ENCODE measurements at regions not wholly inside any gene's neighbourhood (a gene's known extent, or its start where the extent isn't known, plus 50 kb on each side); places are given as distances from the start of the nearest gene placed in this dataset.

GRCh38 chr6:78565997-78566396 is 301.4 kb upstream of the IRAK1BP1 start:
- H3K18ac ChIP-seq (ENCODE audit: low read length): no peak overlapping the region
- H4K5ac ChIP-seq (ENCODE audit: low read length): no peak overlapping the region
- H3K27me3 ChIP-seq (ENCODE audit: insufficient read depth, low read length, poor library complexity): no peaks in the 10 kb centered on the region
- no CpG with 5 or more reads among the region's 2 CpGs for WGBS (ENCODE audit: extremely low coverage, insufficient coverage, low lambda C conversion rate)
- no peak overlapping the region for H2BK120ac ChIP-seq (ENCODE audit: low read depth, low read length)
- H3K4me2 ChIP-seq (ENCODE audit: low read length): no peak overlapping the region
- no peak overlapping the region for H3K23ac ChIP-seq (ENCODE audit: low read length)
- H4K8ac ChIP-seq (ENCODE audit: low read depth, low read length): no peak overlapping the region
- no peaks in the 10 kb centered on the region for H3K79me2 ChIP-seq (ENCODE audit: control insufficient read depth, insufficient read depth, low read length)
- H3K36me3 ChIP-seq (ENCODE audit: control insufficient read depth, insufficient read depth, low read length): no peaks in the 10 kb centered on the region
- no peak overlapping the region for H2BK5ac ChIP-seq (ENCODE audit: low read length)
- no peak overlapping the region for H3K9ac ChIP-seq (ENCODE audit: low read length)
- H3K4ac ChIP-seq (ENCODE audit: low read depth, low read length): no peak overlapping the region
- H2BK15ac ChIP-seq (replicated peaks; ENCODE audit: low read depth): no peak overlapping the region
- H2AK5ac ChIP-seq (ENCODE audit: low read length): no peak overlapping the region
- no peaks in the 10 kb centered on the region for H3K4me1 ChIP-seq (ENCODE audit: control insufficient read depth, low read depth, low read length)
- H3K4me3 ChIP-seq (ENCODE audit: low read length): no peak overlapping the region
- no peak overlapping the region for H3K27ac ChIP-seq (ENCODE audit: low read depth, low read length)
- no peaks in the 10 kb centered on the region for H3K79me1 ChIP-seq (ENCODE audit: low read length)
- DNase-seq: no peak
- H3K56ac ChIP-seq (ENCODE audit: low read length): no peak overlapping the region

DNA sequence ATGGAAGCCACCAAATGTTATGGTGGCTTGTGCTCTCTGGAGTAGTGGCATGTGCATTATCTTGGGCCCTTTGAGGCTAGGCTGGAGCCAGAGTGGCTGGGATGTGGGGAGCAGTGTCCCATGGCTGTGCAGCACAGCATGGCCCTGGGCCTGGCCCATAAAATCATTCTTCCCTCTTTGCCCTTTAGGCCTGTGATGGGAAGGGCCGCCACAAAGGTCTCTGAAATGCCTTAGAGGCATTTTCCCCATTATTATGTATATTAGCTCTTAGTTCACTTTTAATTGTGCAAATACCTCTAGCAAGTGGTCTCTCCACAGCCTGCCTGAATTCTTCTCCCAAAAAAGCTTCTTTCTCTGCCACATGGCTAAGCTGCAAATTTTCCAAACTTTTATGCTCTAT is 297.3 kb upstream of the IRAK1BP1 start:
- Histone ChIP-seq H3K4ac (ENCODE audit: low read depth, low read length) (no peak overlapping the region), H3K9ac (ENCODE audit: low read length) (no peak overlapping the region), H2BK5ac (ENCODE audit: low read length) (no peak overlapping the region), H3K4me1 (ENCODE audit: control insufficient read depth, low read depth, low read length) (no peaks in the 10 kb centered on the region), H3K27ac (ENCODE audit: low read depth, low read length) (no peak overlapping the region), H3K79me1 (ENCODE audit: low read length) (no peaks in the 10 kb centered on the region), H3K23ac (ENCODE audit: low read length) (no peak overlapping the region), H3K79me2 (ENCODE audit: control insufficient read depth, insufficient read depth, low read length) (no peaks in the 10 kb centered on the region), H3K56ac (ENCODE audit: low read length) (no peak overlapping the region), H3K36me3 (ENCODE audit: control insufficient read depth, insufficient read depth, low read length) (no peaks in the 10 kb centered on the region), H3K27me3 (ENCODE audit: insufficient read depth, low read length, poor library complexity) (no peaks in the 10 kb centered on the region), H2AK5ac (ENCODE audit: low read length) (no peak overlapping the region), H2BK15ac (replicated peaks; ENCODE audit: low read depth) (no peak overlapping the region), H4K8ac (ENCODE audit: low read depth, low read length) (no peak overlapping the region), H4K5ac (ENCODE audit: low read length) (no peak overlapping the region), H3K4me2 (ENCODE audit: low read length) (no peak overlapping the region), H3K18ac (ENCODE audit: low read length) (no peak overlapping the region), H2BK120ac (ENCODE audit: low read depth, low read length) (no peak overlapping the region), H3K4me3 (ENCODE audit: low read length) (no peak overlapping the region)
- WGBS (ENCODE audit: extremely low coverage, insufficient coverage, low lambda C conversion rate): no CpG with 5 or more reads among the region's 1 CpG
- DNase-seq: no peak

- H2BK120ac ChIP-seq (ENCODE audit: low read depth, low read length): no peak overlapping the region
- no peak overlapping the region for H3K4me3 ChIP-seq (ENCODE audit: low read length)
- no peak overlapping the region for H3K27ac ChIP-seq (ENCODE audit: low read depth, low read length)
- H3K4ac ChIP-seq (ENCODE audit: low read depth, low read length): no peak overlapping the region
- no peak overlapping the region for H4K5ac ChIP-seq (ENCODE audit: low read length)
- H2BK15ac ChIP-seq (replicated peaks; ENCODE audit: low read depth): no peak overlapping the region
- H3K4me1 ChIP-seq (ENCODE audit: control insufficient read depth, low read depth, low read length): peaks cover 7% of the 10 kb centered on the region
- no peak overlapping the region for H3K4me2 ChIP-seq (ENCODE audit: low read length)
- peak overlapping the region; percentile 30 for H3K18ac ChIP-seq (ENCODE audit: low read length)
- H3K36me3 ChIP-seq (ENCODE audit: control insufficient read depth, insufficient read depth, low read length): no peaks in the 10 kb centered on the region
- no peak overlapping the region for H3K56ac ChIP-seq (ENCODE audit: low read length)
- no peaks in the 10 kb centered on the region for H3K79me1 ChIP-seq (ENCODE audit: low read length)
- H3K23ac ChIP-seq (ENCODE audit: low read length): no peak overlapping the region
- H3K9ac ChIP-seq (ENCODE audit: low read length): no peak overlapping the region
- no peak overlapping the region for H4K8ac ChIP-seq (ENCODE audit: low read depth, low read length)
- no peaks in the 10 kb centered on the region for H3K27me3 ChIP-seq (ENCODE audit: insufficient read depth, low read length, poor library complexity)
- no peak for DNase-seq
- H3K79me2 ChIP-seq (ENCODE audit: control insufficient read depth, insufficient read depth, low read length): no peaks in the 10 kb centered on the region
- no peak overlapping the region for H2AK5ac ChIP-seq (ENCODE audit: low read length)
- H2BK5ac ChIP-seq (ENCODE audit: low read length): no peak overlapping the region
- no CpG with 5 or more reads among the region's 1 CpG for WGBS (ENCODE audit: extremely low coverage, insufficient coverage, low lambda C conversion rate)
Observed at GRCh38 chr6:78577585-78577984, 289.8 kb upstream of the IRAK1BP1 start.

- no peak overlapping the region for H2BK15ac ChIP-seq (replicated peaks; ENCODE audit: low read depth)
- no peak overlapping the region for H2BK5ac ChIP-seq (ENCODE audit: low read length)
- peak overlapping the region; percentile 39 for H4K8ac ChIP-seq (ENCODE audit: low read depth, low read length)
- H3K4ac ChIP-seq (ENCODE audit: low read depth, low read length): no peak overlapping the region
- no peak overlapping the region for H3K9ac ChIP-seq (ENCODE audit: low read length)
- H3K79me2 ChIP-seq (ENCODE audit: control insufficient read depth, insufficient read depth, low read length): no peaks in the 10 kb centered on the region
- no peak for DNase-seq
- peaks cover 7% of the 10 kb centered on the region for H3K4me1 ChIP-seq (ENCODE audit: control insufficient read depth, low read depth, low read length)
- H3K4me2 ChIP-seq (ENCODE audit: low read length): no peak overlapping the region
- H2AK5ac ChIP-seq (ENCODE audit: low read length): no peak overlapping the region
- H3K18ac ChIP-seq (ENCODE audit: low read length): no peak overlapping the region
- H3K27ac ChIP-seq (ENCODE audit: low read depth, low read length): no peak overlapping the region
- no peak overlapping the region for H2BK120ac ChIP-seq (ENCODE audit: low read depth, low read length)
- H3K56ac ChIP-seq (ENCODE audit: low read length): peak overlapping the region; percentile 10
- no peaks in the 10 kb centered on the region for H3K36me3 ChIP-seq (ENCODE audit: control insufficient read depth, insufficient read depth, low read length)
- H3K4me3 ChIP-seq (ENCODE audit: low read length): no peak overlapping the region
- WGBS (ENCODE audit: extremely low coverage, insufficient coverage, low lambda C conversion rate): no CpG with 5 or more reads among the region's 2 CpGs
- no peak overlapping the region for H3K23ac ChIP-seq (ENCODE audit: low read length)
- no peaks in the 10 kb centered on the region for H3K27me3 ChIP-seq (ENCODE audit: insufficient read depth, low read length, poor library complexity)
- H3K79me1 ChIP-seq (ENCODE audit: low read length): no peaks in the 10 kb centered on the region
- no peak overlapping the region for H4K5ac ChIP-seq (ENCODE audit: low read length)
Observed at GRCh38 chr6:78578430-78578829, 288.9 kb upstream of the IRAK1BP1 start.

- H2BK120ac ChIP-seq (ENCODE audit: low read depth, low read length): no peak overlapping the region
Observed at GRCh38 chr6:78580923-78581322, 286.4 kb upstream of the IRAK1BP1 start.

DNA sequence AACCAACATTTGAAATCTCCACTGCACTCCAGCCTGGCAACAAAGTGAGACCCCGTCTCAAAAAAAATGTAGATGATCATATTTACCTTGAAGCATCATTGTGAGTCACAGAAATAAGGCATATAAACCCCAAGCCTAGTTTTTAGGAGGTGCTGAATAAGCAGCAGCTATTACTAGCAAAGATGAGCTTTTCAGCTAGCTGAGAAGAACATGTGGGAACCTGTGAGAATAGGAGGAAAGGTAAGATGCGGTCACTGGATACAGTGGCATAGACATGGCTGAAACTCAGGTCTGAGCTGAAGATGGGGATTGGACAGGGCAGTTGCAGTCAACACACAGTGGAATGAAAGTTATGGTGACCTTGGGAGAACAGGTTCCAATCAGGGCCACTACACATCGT is 284.3 kb upstream of the IRAK1BP1 start:
- H3K4me2 ChIP-seq (ENCODE audit: low read length): no peak overlapping the region

More at GRCh38 chr6:78580923-78581322, 286.4 kb upstream of the IRAK1BP1 start:
- H3K4ac ChIP-seq (ENCODE audit: low read depth, low read length): peak overlapping the region; percentile 59
- no peak overlapping the region for H3K4me3 ChIP-seq (ENCODE audit: low read length)
- no CpG with 5 or more reads among the region's 2 CpGs for WGBS (ENCODE audit: extremely low coverage, insufficient coverage, low lambda C conversion rate)
- peaks cover 7% of the 10 kb centered on the region for H3K4me1 ChIP-seq (ENCODE audit: control insufficient read depth, low read depth, low read length)
- no peaks in the 10 kb centered on the region for H3K36me3 ChIP-seq (ENCODE audit: control insufficient read depth, insufficient read depth, low read length)
- DNase-seq: peak; percentile 27
- no peak overlapping the region for H2AK5ac ChIP-seq (ENCODE audit: low read length)
- H3K27ac ChIP-seq (ENCODE audit: low read depth, low read length): no peak overlapping the region
- H4K8ac ChIP-seq (ENCODE audit: low read depth, low read length): no peak overlapping the region
- H3K9ac ChIP-seq (ENCODE audit: low read length): no peak overlapping the region
- no peak overlapping the region for H2BK5ac ChIP-seq (ENCODE audit: low read length)
- H3K23ac ChIP-seq (ENCODE audit: low read length): peak overlapping the region; percentile 3
- H3K4me2 ChIP-seq (ENCODE audit: low read length): no peak overlapping the region
- H3K56ac ChIP-seq (ENCODE audit: low read length): no peak overlapping the region
- H3K18ac ChIP-seq (ENCODE audit: low read length): peak overlapping the region; percentile 80
- no peaks in the 10 kb centered on the region for H3K79me2 ChIP-seq (ENCODE audit: control insufficient read depth, insufficient read depth, low read length)
- peak overlapping the region; percentile 74 for H2BK15ac ChIP-seq (replicated peaks; ENCODE audit: low read depth)
- H4K5ac ChIP-seq (ENCODE audit: low read length): no peak overlapping the region
- no peaks in the 10 kb centered on the region for H3K27me3 ChIP-seq (ENCODE audit: insufficient read depth, low read length, poor library complexity)
- no peaks in the 10 kb centered on the region for H3K79me1 ChIP-seq (ENCODE audit: low read length)

More for the DNA sequence above, 284.3 kb upstream of the IRAK1BP1 start:
- Histone ChIP-seq H3K56ac (ENCODE audit: low read length) (no peak overlapping the region), H3K18ac (ENCODE audit: low read length) (no peak overlapping the region), H3K79me1 (ENCODE audit: low read length) (no peaks in the 10 kb centered on the region), H4K8ac (ENCODE audit: low read depth, low read length) (no peak overlapping the region), H3K27ac (ENCODE audit: low read depth, low read length) (no peak overlapping the region), H3K79me2 (ENCODE audit: control insufficient read depth, insufficient read depth, low read length) (no peaks in the 10 kb centered on the region), H2BK15ac (replicated peaks; ENCODE audit: low read depth) (no peak overlapping the region), H3K4me1 (ENCODE audit: control insufficient read depth, low read depth, low read length) (peaks cover 7% of the 10 kb centered on the region), H2BK120ac (ENCODE audit: low read depth, low read length) (no peak overlapping the region), H2BK5ac (ENCODE audit: low read length) (no peak overlapping the region), H4K5ac (ENCODE audit: low read length) (no peak overlapping the region), H3K27me3 (ENCODE audit: insufficient read depth, low read length, poor library complexity) (no peaks in the 10 kb centered on the region), H3K4me3 (ENCODE audit: low read length) (no peak overlapping the region), H2AK5ac (ENCODE audit: low read length) (no peak overlapping the region), H3K4ac (ENCODE audit: low read depth, low read length) (no peak overlapping the region), H3K36me3 (ENCODE audit: control insufficient read depth, insufficient read depth, low read length) (no peaks in the 10 kb centered on the region), H3K9ac (ENCODE audit: low read length) (no peak overlapping the region), H3K23ac (ENCODE audit: low read length) (no peak overlapping the region)
- no CpG with 5 or more reads among the region's 3 CpGs for WGBS (ENCODE audit: extremely low coverage, insufficient coverage, low lambda C conversion rate)
- DNase-seq: no peak
